Fibroblast of lung (primary cell): ENCODE measurements at regions not wholly inside any gene's neighbourhood (a gene's known extent, or its start where the extent isn't known, plus 50 kb on each side); places are given as distances from the start of the nearest gene placed in this dataset.

Experiments used
- DNase-seq, 2 donors: peaks; one replicate each; pipeline versions ENCODE4 v3.0.0 to v3.0.0-alpha.2; 2010; ENCODE audit warnings: low read depth in 2 of 2
- H2AFZ ChIP-seq: 2 replicates; pipeline ENCODE4 v1.5.1; 2012; ENCODE audit warnings: low read length, control low read depth, inconsistent platforms
- H3K27ac ChIP-seq: 2 replicates; pipeline ENCODE4 v1.5.1; 2011; ENCODE audit warnings: low read length, control low read depth; ENCODE audit not compliant: insufficient read depth
- H3K27me3 ChIP-seq: 2 replicates; pipeline ENCODE4 v1.5.1; 2011; ENCODE audit warnings: mild to moderate bottlenecking, low read length; ENCODE audit not compliant: control insufficient read depth, insufficient read depth
- H3K36me3 ChIP-seq: 2 replicates; pipeline ENCODE4 v1.5.1; 2011; ENCODE audit warnings: low read length; ENCODE audit not compliant: control insufficient read depth, insufficient read depth
- H3K4me1 ChIP-seq: 2 replicates; pipeline ENCODE4 v1.5.1; 2011; ENCODE audit warnings: low read length; ENCODE audit not compliant: control insufficient read depth, insufficient read depth; ENCODE audit errors: extremely low read depth
- H3K4me2 ChIP-seq: 2 replicates; pipeline ENCODE4 v1.5.1; 2011; ENCODE audit warnings: low read length, control low read depth; ENCODE audit not compliant: insufficient read depth; ENCODE audit errors: extremely low read depth
- H3K4me3 ChIP-seq, 4 experiments: fragments of 200-600 bp in 1 of 4; sonication (generic) in 1 of 4; replicated peaks in 1 of 4; 2 replicates each; pipeline ENCODE4 v1.5.1; 2011 to 2016; ENCODE audit warnings: low read length in 4 of 4, low read depth in 3 of 4, mild to moderate bottlenecking in 3 of 4, control low read depth in 2 of 4, inconsistent platforms in 1 of 4, mixed read lengths in 1 of 4; ENCODE audit not compliant: insufficient read depth in 1 of 4; ENCODE audit errors: control extremely low read depth in 1 of 4
- H3K79me2 ChIP-seq: 2 replicates; pipeline ENCODE4 v1.5.1; 2012; ENCODE audit warnings: mild to moderate bottlenecking, low read length, inconsistent platforms; ENCODE audit not compliant: control insufficient read depth, insufficient read depth
- H3K9ac ChIP-seq: 2 replicates; pipeline ENCODE4 v1.5.1; 2011; ENCODE audit warnings: mild to moderate bottlenecking, low read length, control low read depth; ENCODE audit not compliant: insufficient read depth
- H3K9me3 ChIP-seq: 2 replicates; pipeline ENCODE4 v1.5.1; 2012; ENCODE audit warnings: low read depth, low read length; ENCODE audit not compliant: control insufficient read depth, insufficient read depth
- H4K20me1 ChIP-seq: 2 replicates; pipeline ENCODE4 v1.5.1; 2011; ENCODE audit warnings: low read length; ENCODE audit not compliant: control insufficient read depth, insufficient read depth; ENCODE audit errors: extremely low read depth
- CTCF ChIP-seq, 2 donors: IDR thresholded peaks in 1 of 2; conservative IDR thresholded peaks in 1 of 2; 1 replicate in 1 of 2; 2 replicates in 1 of 2; pipeline ENCODE4 v1.5.1; 2011 to 2012; ENCODE audit warnings: low read length in 2 of 2, control low read depth in 1 of 2, inconsistent platforms in 1 of 2, low read depth in 1 of 2, mild to moderate bottlenecking in 1 of 2
- EZH2 ChIP-seq: IDR thresholded peaks from 2 replicates; pipeline ENCODE4 v1.5.1; 2012; ENCODE audit warnings: low read length, control low read depth, mild to moderate bottlenecking; ENCODE audit errors: missing control alignments

GRCh38 chr13:107882708-107883560, 332.4 kb downstream of the LIG4 start:
- no peak overlapping the region for H3K27ac ChIP-seq
- no peak for DNase-seq
- no peaks in the 10 kb centered on the region for H3K27me3 ChIP-seq
- no peak overlapping the region for H3K9ac ChIP-seq
- no peak overlapping the region for H3K4me2 ChIP-seq
- TF ChIP-seq EZH2: no peak
- TF ChIP-seq CTCF (conservative IDR thresholded peaks at IDR 0.05 in 1 of 2, IDR thresholded peaks at IDR 0.05 in 1 of 2; ENCODE audit: low read depth in 1 of 2, low read length in 2 of 2): no peak
- no peaks in the 10 kb centered on the region for H3K4me1 ChIP-seq
- no peaks in the 10 kb centered on the region for H4K20me1 ChIP-seq
- no peaks in the 10 kb centered on the region for H3K36me3 ChIP-seq
- H3K79me2 ChIP-seq: no peaks in the 10 kb centered on the region
- no peak overlapping the region for H3K4me3 ChIP-seq
- no peaks in the 10 kb centered on the region for H3K9me3 ChIP-seq
- no peak overlapping the region for H2AFZ ChIP-seq

- Histone ChIP-seq H3K4me3 (no peak overlapping the region), H3K79me2 (no peaks in the 10 kb centered on the region), H3K9me3 (no peaks in the 10 kb centered on the region), H3K27me3 (no peaks in the 10 kb centered on the region), H2AFZ (no peak overlapping the region), H3K4me1 (no peaks in the 10 kb centered on the region), H4K20me1 (no peaks in the 10 kb centered on the region), H3K36me3 (no peaks in the 10 kb centered on the region), H3K4me2 (no peak overlapping the region), H3K9ac (no peak overlapping the region), H3K27ac (no peak overlapping the region)
- DNase-seq: peak; percentile 29 to 53
- TF ChIP-seq CTCF (conservative IDR thresholded peaks at IDR 0.05 in 1 of 2, IDR thresholded peaks at IDR 0.05 in 1 of 2; ENCODE audit: low read depth in 1 of 2, low read length in 2 of 2) (no peak), EZH2 (no peak)
Observed at GRCh38 chr13:107881362-107881761, 334.0 kb downstream of the LIG4 start.

- TF ChIP-seq CTCF (conservative IDR thresholded peaks at IDR 0.05 in 1 of 2, IDR thresholded peaks at IDR 0.05 in 1 of 2; ENCODE audit: low read depth in 1 of 2, low read length in 2 of 2) (no peak), EZH2 (no peak)
- no peak overlapping the region for H3K9ac ChIP-seq
- H4K20me1 ChIP-seq: no peaks in the 10 kb centered on the region
- H3K4me2 ChIP-seq: no peak overlapping the region
- H2AFZ ChIP-seq: no peak overlapping the region
- H3K4me1 ChIP-seq: no peaks in the 10 kb centered on the region
- H3K27me3 ChIP-seq: no peaks in the 10 kb centered on the region
- no peaks in the 10 kb centered on the region for H3K9me3 ChIP-seq
- no peaks in the 10 kb centered on the region for H3K79me2 ChIP-seq
- H3K4me3 ChIP-seq: no peak overlapping the region
- no peaks in the 10 kb centered on the region for H3K36me3 ChIP-seq
- no peak overlapping the region for H3K27ac ChIP-seq
- DNase-seq: no peak
Observed at GRCh38 chr13:107874456-107874855, 340.9 kb downstream of the LIG4 start.
